ENCODE measurements at regions not wholly inside any gene's neighbourhood (a gene's known extent, or its start where the extent isn't known, plus 50 kb on each side); places are given as distances from the start of the nearest gene placed in this dataset.
A peak's percentile ranks its signal among the peaks of the same experiment; 100 is the strongest.

DNA sequence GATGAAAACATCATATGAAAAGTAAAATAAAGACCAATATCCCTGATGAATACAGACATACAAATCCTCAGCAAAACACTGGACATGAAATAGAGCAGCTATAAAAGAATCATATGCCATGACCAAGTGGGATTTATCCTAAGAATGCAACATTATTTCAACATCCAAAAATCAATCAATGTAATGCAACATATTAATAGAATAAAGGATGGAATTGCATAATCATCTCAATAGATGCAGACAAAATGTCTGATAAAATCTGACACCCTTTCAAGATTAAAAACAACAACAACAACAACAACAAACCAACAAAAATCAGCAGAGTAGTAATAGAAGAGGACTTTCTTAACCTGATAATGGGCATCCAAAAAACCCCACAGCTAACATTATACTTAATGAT is 63.8 kb upstream of the IL1R1 start:
- no peak for TF ChIP-seq CTCF (conservative IDR thresholded peaks at IDR 0.05; ENCODE audit: low read depth, low read length)
- H3K4me3 ChIP-seq (ENCODE audit: low read depth, low read length): no peak overlapping the region
- no peak for DNase-seq (ENCODE audit: low read depth)

GRCh38 chr2:102080451-102081242 is 61.9 kb upstream of the IL1R1 start:
- no peak for DNase-seq (ENCODE audit: low read depth)
- no peak for TF ChIP-seq CTCF (conservative IDR thresholded peaks at IDR 0.05; ENCODE audit: low read depth, low read length)
- no peak overlapping the region for H3K4me3 ChIP-seq (ENCODE audit: low read depth, low read length)

GRCh38 chr2:102081243-102081522 is 61.4 kb upstream of the IL1R1 start:
- H3K4me3 ChIP-seq (ENCODE audit: low read depth, low read length): no peak overlapping the region
- TF ChIP-seq CTCF (conservative IDR thresholded peaks at IDR 0.05; ENCODE audit: low read depth, low read length): no peak
- DNase-seq (ENCODE audit: low read depth): no peak

GRCh38 chr2:102081606-102082005 is 60.9 kb upstream of the IL1R1 start:
- H3K4me3 ChIP-seq (ENCODE audit: low read depth, low read length): no peak overlapping the region
- no peak for DNase-seq (ENCODE audit: low read depth)
- TF ChIP-seq CTCF (conservative IDR thresholded peaks at IDR 0.05; ENCODE audit: low read depth, low read length): no peak

GRCh38 chr2:102082571-102083392 is 59.8 kb upstream of the IL1R1 start:
- no peak overlapping the region for H3K4me3 ChIP-seq (ENCODE audit: low read depth, low read length)
- TF ChIP-seq CTCF (conservative IDR thresholded peaks at IDR 0.05; ENCODE audit: low read depth, low read length): no peak
- DNase-seq (ENCODE audit: low read depth): peak; percentile 96

GRCh38 chr2:102083393-102083703 is 59.2 kb upstream of the IL1R1 start:
- DNase-seq (ENCODE audit: low read depth): no peak
- TF ChIP-seq CTCF (conservative IDR thresholded peaks at IDR 0.05; ENCODE audit: low read depth, low read length): no peak
- no peak overlapping the region for H3K4me3 ChIP-seq (ENCODE audit: low read depth, low read length)

DNA sequence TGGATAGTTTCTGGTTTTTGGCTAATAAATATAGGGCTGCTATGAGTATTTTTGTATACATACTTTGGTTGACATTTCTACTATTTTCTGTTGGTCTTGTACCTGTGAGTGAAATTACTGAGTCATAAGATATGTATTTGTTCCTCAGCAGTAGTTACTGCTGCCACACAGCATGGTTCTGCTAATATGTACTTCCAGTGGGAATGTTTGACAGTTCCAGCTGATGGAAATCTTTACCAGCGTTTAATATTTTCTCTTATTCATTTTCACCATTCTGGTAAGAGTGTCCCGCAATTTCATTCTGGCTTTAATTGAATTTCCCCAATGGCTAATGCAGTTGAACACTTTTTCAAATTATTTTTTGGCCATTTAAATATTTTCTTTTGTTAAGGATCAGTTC is 57.9 kb upstream of the IL1R1 start:
- TF ChIP-seq CTCF (conservative IDR thresholded peaks at IDR 0.05; ENCODE audit: low read depth, low read length): no peak
- no peak overlapping the region for H3K4me3 ChIP-seq (ENCODE audit: low read depth, low read length)
- DNase-seq (ENCODE audit: low read depth): no peak
